ENCODE measurements at regions not wholly inside any gene's neighbourhood (a gene's known extent, or its start where the extent isn't known, plus 50 kb on each side); places are given as distances from the start of the nearest gene placed in this dataset.

DNA sequence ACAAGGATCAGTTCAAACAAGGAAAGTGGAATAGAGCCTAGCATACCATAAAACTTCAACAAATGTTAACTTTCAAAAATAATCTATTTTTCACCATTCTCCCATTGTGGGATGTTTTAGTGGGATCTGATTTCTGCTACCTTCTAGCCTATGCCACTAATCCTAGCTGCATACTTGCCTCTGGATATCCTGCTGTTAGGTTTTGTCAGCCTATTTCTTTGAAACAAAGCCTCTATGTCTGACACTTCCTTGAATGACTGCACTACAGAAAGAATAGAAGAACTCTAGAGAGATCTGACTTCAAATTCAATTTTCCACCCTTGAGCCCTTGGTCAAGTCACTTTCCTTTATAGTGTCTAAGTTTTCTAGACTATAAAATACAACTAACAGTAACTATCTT is 291.5 kb downstream of the PTH2R start:
- TF ChIP-seq, protein P1, sequence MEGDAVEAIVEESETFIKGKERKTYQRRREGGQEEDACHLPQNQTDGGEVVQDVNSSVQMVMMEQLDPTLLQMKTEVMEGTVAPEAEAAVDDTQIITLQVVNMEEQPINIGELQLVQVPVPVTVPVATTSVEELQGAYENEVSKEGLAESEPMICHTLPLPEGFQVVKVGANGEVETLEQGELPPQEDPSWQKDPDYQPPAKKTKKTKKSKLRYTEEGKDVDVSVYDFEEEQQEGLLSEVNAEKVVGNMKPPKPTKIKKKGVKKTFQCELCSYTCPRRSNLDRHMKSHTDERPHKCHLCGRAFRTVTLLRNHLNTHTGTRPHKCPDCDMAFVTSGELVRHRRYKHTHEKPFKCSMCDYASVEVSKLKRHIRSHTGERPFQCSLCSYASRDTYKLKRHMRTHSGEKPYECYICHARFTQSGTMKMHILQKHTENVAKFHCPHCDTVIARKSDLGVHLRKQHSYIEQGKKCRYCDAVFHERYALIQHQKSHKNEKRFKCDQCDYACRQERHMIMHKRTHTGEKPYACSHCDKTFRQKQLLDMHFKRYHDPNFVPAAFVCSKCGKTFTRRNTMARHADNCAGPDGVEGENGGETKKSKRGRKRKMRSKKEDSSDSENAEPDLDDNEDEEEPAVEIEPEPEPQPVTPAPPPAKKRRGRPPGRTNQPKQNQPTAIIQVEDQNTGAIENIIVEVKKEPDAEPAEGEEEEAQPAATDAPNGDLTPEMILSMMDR (IDR thresholded peaks at IDR 0.05; ENCODE audit: low read depth, low read length), result no peak
- no peak for DNase-seq (ENCODE audit: extremely low read depth, low read depth)

DNA sequence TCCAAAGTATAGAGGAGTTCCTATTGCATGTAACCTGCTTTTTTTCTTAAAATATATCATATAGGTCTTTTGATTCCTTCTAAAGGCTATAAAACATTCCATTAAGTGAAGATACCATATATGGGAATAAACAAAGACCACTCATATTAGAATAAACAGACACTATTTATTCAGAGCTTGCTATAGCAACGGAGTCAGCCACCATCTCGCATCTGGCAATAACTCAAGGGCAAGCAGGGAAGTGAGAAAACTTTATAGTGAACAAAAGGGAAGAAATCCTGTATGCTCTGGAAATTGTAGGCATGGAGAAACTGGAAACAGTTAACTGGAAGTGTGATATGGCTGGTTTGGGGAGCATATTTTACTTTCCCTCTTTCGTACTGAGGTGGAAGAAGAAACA is 301.9 kb downstream of the PTH2R start:
- TF ChIP-seq, protein P1 (IDR thresholded peaks at IDR 0.05; ENCODE audit: low read depth, low read length), result no peak
- DNase-seq (ENCODE audit: extremely low read depth, low read depth), result no peak

DNA sequence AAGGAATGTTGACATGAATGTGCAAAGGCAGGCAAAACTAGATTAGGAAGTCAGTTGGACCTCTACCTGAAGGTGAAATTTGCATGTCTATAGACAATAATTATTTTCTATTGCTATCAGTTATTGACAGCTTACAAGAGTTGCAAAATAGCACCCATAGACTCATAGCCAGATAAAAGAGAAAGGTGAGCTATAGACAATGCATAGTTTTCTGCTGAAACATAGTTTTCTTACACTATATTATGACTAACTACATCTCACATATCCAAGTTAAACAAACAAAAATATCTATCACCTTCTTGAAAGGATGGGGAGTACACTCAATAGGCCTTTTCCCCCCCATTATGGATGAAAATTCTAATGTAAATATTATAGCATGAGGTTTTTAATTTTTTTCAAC is 305.0 kb downstream of the PTH2R start:
- TF ChIP-seq, protein P1 (IDR thresholded peaks at IDR 0.05; ENCODE audit: low read depth, low read length), result no peak
- DNase-seq (ENCODE audit: extremely low read depth, low read depth), result no peak

DNA sequence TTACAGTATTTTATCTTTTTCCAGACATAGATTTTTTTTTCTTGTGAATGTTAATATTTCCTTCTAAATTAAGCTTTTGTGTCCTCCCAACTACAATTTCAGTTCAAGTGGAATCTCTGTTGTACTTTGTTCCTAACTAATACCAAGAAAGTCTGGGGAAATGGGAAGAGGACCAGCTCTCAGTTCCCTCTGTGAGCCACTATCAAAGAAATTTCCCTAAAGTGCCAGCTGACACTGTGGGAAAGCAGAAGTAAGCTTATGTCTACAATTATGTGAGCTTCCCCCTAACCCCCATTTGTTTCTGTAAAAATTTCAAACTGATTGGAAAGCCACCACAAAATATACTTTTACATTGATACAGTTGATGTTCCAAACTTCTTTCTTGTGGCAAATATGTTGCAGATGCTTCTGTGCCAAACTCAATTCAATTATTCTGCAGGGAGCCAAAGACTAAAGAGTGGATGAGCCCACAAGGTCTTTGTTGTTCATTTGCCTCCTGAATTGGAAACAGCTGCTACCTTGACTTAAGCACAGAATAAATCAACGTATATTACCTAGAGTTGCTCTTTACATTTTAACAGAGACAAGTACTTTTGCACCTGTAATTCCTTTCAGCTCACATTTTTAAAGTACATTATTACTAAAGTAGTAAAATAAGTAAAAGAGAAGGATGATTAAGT is 306.6 kb downstream of the PTH2R start:
- no peak for DNase-seq (ENCODE audit: extremely low read depth, low read depth)
- TF ChIP-seq, protein P1 (IDR thresholded peaks at IDR 0.05; ENCODE audit: low read depth, low read length), result no peak

DNA sequence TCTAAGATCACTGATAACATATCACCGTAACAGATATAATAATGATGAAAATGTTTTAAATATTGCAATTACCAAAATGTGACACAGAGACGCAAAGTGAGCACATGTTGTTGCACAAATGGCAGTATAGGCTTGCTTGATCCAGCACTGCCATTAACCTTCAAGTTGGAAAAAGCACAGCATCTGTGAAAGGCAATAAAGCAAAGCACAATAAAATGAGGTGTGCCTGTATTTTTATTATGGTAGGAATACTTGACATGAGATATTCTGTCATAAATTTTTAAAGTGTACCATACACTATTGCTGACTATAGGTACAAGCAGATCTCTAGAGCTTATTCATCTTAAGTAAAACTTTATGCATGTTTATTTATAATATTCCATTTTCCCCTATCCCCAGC is 312.2 kb downstream of the PTH2R start:
- TF ChIP-seq, protein P1 (IDR thresholded peaks at IDR 0.05; ENCODE audit: low read depth, low read length), result no peak
- DNase-seq (ENCODE audit: extremely low read depth, low read depth), result no peak

DNA sequence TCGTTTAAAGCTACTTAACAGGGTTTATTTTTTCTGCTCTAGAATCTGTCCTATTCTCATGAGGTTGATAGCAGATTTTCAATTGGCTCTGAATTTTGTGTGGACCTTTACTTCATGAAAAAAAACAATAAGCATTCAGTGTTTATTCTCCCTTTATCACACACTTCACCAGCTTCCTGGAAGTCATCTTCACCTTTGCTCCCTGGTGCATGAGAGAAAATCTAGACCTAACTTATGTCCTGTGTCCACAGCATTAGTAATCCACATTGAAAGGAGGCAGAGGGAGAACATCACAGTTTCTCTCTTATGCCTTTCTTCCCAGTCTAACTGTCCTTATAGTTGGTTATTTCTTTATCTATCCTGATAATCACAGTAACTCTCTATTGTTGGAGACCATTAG is 316.1 kb downstream of the PTH2R start:
- no peak for DNase-seq (ENCODE audit: extremely low read depth, low read depth)
- TF ChIP-seq, protein P1 (IDR thresholded peaks at IDR 0.05; ENCODE audit: low read depth, low read length), result no peak

DNA sequence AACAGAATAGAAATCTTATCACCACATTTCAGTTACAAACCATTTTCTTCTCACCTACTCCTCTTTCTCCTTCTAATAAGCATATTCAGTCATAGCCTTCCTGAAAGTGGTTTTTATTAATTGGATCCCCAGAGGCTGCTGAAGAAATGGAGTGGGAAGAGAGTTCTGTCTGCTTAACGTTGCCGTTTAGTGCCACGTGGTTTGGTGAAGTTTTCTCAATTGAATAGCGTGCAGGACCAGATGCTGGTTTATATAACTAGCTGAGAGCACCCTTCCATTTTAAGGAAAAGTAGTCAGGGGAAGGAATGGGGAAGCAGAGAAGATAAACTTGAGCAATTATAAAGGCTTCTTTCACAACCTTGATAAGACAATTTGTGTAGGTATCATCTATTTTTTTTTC is 318.7 kb downstream of the PTH2R start:
- TF ChIP-seq, protein P1 (IDR thresholded peaks at IDR 0.05; ENCODE audit: low read depth, low read length), result no peak
- DNase-seq (ENCODE audit: extremely low read depth, low read depth), result no peak

Measured in AG09319 (cell line).